Tibial nerve (tissue), 4 donors: ENCODE measurements at regions not wholly inside any gene's neighbourhood (a gene's known extent, or its start where the extent isn't known, plus 50 kb on each side); places are given as distances from the start of the nearest gene placed in this dataset.

ENCODE experiments used
- CTCF ChIP-seq, 5 experiments: fragments of 200-600 bp in 3 of 5; fragments of 450-650 bp in 2 of 5; sonication (generic) in 3 of 5; IDR thresholded peaks; one replicate each; pipeline ENCODE4 v1.5.1; 2016 to 2019; ENCODE audit warnings: antibody characterized with exemption in 5 of 5, mild to moderate bottlenecking in 3 of 5, moderate library complexity in 2 of 5
- EP300 ChIP-seq, 2 donors: sonication (generic); formaldehyde crosslinking; IDR thresholded peaks; one replicate each; pipeline ENCODE4 v1.6.1; 2017; ENCODE audit warnings: antibody characterized with exemption in 2 of 2, mild to moderate bottlenecking in 1 of 2

- TF ChIP-seq CTCF (IDR thresholded peaks at IDR 0.05) (no peak), EP300 (IDR thresholded peaks at IDR 0.05) (no peak)
Observed at GRCh38 chr14:82180139-82180538, 646.5 kb upstream of the SEL1L start.
